ENCODE measurements at regions not wholly inside any gene's neighbourhood (a gene's known extent, or its start where the extent isn't known, plus 50 kb on each side); places are given as distances from the start of the nearest gene placed in this dataset.

GRCh38 chr4:125991398-125991797, 676.6 kb downstream of the FAT4 start:
- TF ChIP-seq ZFX (IDR thresholded peaks at IDR 0.05; ENCODE audit: borderline replicate concordance), result no peak
- TF ChIP-seq, protein P1, sequence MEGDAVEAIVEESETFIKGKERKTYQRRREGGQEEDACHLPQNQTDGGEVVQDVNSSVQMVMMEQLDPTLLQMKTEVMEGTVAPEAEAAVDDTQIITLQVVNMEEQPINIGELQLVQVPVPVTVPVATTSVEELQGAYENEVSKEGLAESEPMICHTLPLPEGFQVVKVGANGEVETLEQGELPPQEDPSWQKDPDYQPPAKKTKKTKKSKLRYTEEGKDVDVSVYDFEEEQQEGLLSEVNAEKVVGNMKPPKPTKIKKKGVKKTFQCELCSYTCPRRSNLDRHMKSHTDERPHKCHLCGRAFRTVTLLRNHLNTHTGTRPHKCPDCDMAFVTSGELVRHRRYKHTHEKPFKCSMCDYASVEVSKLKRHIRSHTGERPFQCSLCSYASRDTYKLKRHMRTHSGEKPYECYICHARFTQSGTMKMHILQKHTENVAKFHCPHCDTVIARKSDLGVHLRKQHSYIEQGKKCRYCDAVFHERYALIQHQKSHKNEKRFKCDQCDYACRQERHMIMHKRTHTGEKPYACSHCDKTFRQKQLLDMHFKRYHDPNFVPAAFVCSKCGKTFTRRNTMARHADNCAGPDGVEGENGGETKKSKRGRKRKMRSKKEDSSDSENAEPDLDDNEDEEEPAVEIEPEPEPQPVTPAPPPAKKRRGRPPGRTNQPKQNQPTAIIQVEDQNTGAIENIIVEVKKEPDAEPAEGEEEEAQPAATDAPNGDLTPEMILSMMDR (IDR thresholded peaks at IDR 0.05), result no peak

Data from 22Rv1 (cell line).